NCI-H2107 treated with DMSO at 0.1 percent for 48 hours (cell line): ENCODE measurements at regions not wholly inside any gene's neighbourhood (a gene's known extent, or its start where the extent isn't known, plus 50 kb on each side); places are given as distances from the start of the nearest gene placed in this dataset.

Experiments
- DNase-seq: peaks from one replicate; lab custom pipeline; 2025; ENCODE audit not compliant: unreplicated experiment; lab: John Stamatoyannopoulos, UW

DNA sequence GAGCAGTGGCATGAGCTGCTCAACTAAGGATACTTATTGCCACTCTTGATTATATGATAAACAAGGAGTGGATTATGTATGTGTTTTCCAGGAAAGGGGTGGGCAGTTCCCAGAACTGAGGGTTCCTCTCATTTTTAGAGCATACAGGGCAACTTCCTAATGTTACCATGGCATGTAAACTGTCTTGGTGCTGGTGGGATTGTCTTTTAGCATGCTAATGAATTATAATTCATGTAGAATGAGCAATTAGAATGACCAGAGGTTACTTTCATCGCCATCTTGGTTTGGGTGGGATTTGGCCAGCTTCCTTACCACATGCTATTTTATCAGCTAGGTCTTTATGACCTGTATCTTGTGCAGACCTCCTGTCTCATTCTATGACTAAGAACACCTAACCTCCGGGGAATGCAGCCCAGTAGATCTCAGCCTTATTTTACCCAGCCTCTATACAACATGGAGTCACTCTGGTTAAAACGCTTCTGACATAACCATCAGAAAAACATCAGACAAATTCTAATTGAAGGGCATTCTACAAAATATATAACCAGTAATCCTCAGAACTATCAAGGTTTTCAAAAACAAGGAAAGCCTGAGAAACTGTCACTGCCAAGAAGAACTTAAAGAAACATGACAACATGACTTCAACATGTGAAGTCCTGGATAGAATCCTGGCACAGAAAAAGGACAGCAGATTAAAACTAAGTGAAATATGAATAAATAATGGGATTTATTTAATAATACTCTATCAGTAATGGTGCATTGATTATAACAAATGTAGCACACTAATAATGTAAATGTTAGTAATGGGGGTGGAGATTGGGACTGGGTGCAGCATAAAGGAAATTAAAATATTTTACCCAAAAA is 365.0 kb downstream of the SEMA3D start:
- no peak for DNase-seq

- no peak for DNase-seq
Measured at GRCh38 chr7:84820481-84820880, 366.4 kb downstream of the SEMA3D start.

GRCh38 chr7:84817016-84817415 is 369.8 kb downstream of the SEMA3D start:
- no peak for DNase-seq

DNA sequence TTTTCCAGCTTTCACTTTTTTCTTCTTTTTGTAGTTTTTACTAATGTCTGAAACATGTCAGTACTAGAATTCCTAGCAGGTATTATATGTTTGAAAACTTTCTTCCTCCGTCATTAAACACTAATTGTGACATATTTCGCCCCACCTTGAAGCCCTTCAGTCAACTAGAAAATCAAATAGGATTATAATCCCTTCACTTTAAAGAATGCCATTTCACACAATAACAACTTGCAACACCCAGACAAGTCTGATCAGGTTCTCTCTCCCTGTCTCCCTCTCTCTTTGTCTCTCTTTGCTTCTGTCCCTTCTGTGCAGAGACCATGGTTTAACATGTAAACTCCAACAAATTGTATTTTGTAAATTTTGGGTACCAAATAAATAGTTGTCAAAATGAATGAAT is 373.5 kb downstream of the SEMA3D start:
- no peak for DNase-seq

- no peak for DNase-seq
Measured at GRCh38 chr7:84812021-84812420, 374.8 kb downstream of the SEMA3D start.

- no peak for DNase-seq
Measured at GRCh38 chr7:84811362-84811761, 375.5 kb downstream of the SEMA3D start.

GRCh38 chr7:84809877-84810276 is 377.0 kb downstream of the SEMA3D start:
- DNase-seq, result no peak

GRCh38 chr7:84803979-84804378 is 382.9 kb downstream of the SEMA3D start:
- DNase-seq, result no peak

GRCh38 chr7:84801396-84801795 is 385.5 kb downstream of the SEMA3D start:
- DNase-seq, result no peak

DNA sequence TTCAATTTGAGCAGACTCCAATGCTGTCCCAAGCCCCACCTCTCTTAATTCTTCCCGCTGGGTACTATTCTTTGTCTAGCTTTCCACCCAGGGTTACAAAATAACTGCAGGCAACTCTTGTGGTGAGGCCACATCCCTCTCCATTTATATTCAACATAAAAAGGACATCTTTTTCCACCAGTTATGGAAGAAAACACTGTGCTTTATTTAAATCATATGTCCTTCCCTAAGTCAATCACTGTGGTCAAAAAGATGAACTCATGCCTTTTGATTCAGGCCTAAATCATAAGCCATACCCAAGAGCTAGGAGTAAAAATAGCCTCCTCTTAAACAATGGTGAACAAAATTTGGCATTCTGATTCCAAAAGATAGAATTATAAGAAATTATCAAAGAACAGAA is 386.0 kb downstream of the SEMA3D start:
- DNase-seq, result no peak

- no peak for DNase-seq
Measured at GRCh38 chr7:84799106-84799505, 387.8 kb downstream of the SEMA3D start.

GRCh38 chr7:84792231-84792893 is 394.5 kb downstream of the SEMA3D start:
- DNase-seq, result no peak

GRCh38 chr7:84790882-84791281 is 396.0 kb downstream of the SEMA3D start:
- no peak for DNase-seq

DNA sequence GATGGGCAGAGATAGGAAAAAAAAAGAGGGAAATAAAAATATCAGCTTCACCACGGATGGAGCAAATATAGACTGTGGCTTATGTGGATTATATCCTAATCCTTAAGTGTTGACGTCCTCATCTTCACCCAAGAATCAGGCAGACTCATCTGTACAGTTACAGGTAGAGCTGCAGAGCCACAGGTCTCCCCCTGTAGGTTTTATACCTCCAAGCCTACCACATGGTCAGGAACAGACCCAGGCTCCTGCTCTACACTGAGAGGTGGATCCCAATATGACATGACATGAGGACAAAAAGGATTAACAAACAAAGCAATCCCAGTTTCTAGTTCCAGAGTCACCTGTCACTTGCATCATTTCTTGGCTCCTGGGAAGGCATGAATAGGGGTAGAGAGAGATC is 400.8 kb downstream of the SEMA3D start:
- DNase-seq, result no peak

GRCh38 chr7:84784450-84784849 is 402.4 kb downstream of the SEMA3D start:
- no peak for DNase-seq

- DNase-seq, result peak; percentile 45
Measured at GRCh38 chr7:84783141-84783778, 403.6 kb downstream of the SEMA3D start.

DNA sequence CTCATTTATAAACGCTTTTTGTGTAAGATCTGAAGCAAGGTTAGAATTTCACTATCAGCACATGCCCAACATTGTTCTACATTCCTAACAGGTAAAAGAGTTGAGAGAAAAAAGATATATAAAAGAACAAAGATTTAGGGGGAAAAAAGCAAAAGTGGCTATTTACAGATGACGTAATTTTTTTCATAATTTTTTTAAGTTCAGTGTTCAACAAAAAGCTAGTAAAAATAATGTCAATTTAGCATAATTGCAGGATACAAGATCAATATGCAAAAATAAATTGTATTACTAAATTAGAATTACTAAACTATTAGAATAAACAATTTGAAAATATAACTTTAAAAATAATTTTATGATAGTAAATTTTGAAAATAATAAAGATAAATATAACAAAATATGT is 405.0 kb downstream of the SEMA3D start:
- DNase-seq, result no peak

DNA sequence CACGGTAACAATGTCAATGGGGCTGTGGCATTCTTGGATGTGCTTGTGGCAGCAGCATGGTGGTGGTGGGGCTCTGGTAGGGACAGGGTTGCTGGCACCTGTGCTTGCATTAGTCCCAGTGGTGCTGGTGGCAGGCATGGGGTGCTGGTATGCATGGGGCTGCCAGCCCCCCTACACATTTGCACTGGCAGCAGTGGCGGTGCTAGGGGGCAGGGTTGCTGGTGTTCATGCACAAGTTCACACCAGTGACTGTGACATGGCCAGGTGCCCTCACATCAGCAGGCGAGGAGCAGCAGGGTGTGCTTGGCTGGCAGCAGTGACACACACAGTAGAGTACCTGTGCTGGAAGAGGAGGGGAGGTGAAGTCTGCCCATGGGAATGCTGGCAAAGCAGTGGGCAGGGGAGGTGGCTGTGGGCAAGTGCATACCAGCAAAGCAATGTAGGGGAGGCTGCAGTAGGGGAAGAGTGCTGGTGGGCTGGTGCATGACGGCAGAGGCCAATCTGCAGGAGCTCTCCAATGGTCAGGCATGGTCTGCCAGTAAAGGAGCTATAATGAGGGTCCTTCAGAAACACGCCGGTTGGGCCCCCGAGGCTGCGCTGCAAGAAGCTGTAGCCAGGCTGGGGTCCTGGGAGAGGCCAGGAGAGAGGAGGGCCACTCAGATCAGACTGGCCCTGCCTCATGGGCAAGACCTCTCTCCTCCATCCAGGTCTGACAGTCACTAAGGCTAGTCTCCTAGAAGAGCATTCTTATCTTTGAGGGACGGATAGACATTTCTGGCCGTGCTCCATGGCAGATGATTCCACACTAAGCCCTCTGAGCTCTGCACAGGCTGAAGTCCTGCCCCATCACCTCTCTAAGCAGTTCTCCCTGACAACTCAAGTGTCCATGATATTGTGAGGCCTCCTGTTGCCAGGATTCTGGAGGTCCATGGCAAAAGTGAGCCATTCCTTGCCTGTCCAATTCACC is 406.4 kb downstream of the SEMA3D start:
- DNase-seq, result no peak

DNA sequence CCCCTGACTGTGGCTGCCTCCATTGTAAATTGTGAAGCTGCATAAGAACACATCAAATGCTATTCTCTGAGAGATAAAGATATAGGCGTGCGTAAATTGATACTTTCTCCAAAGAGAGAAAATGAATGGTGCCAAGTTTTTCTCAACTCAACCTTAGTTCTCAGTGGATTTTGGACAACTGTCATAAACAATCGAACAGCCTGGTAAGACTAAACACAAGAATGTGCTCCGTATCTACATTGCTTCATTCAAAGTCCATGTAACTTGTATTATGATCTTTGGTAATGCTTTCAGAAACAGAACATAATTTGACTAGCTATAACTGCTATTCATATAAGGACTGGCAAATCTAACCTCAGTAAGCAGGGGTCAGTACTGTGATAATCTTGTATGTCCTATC is 429.1 kb downstream of the SEMA3D start:
- DNase-seq, result peak; percentile 12

DNA sequence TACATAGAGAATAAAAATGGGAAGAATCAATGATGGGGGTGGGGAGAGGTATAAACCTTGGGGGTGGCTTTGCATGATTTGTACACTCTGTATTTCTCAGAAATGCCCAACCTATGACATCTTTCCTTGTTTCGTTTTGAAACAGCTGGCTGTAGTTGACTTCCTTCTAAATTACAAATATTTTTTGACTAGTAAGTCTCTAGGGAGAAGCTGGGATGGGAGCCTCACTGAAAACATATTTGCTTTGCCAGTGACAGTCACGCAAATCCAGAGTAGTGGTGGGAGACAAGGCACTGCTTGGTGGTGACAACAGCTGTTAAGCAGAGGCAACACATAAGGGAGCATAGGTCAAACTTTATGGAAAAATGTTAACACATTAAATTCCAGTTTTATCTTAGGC is 440.5 kb downstream of the SEMA3D start:
- no peak for DNase-seq

GRCh38 chr7:84744385-84744784 is 442.5 kb downstream of the SEMA3D start:
- no peak for DNase-seq
